ENCODE measurements at regions not wholly inside any gene's neighbourhood (a gene's known extent, or its start where the extent isn't known, plus 50 kb on each side); places are given as distances from the start of the nearest gene placed in this dataset.

DNA sequence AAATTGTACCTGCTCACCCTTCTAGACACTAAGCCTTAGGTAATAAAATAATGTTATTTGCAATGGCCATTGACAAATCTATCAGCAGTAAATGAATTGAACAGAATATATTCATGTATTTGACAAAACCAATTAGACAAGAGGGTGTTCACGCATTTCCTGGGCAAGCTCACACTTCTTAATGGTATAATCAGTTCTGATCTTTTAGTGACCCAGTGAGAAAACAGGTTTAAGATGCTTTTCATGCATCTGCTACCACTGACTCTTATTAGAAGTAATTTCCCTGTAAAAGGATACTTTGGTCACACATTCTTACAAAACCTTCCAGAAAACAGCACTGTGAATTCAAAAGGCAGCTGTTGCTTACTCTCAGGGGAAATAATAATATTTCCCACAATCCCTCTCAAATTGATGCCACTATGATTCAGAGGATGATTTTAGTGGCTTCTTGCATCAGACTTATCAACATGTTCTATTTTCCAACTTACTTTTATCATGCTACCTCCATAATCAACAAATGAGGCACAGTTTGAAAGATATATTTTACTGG, 313.9 kb upstream of the NWD2 start:
- TF ChIP-seq, protein P1, sequence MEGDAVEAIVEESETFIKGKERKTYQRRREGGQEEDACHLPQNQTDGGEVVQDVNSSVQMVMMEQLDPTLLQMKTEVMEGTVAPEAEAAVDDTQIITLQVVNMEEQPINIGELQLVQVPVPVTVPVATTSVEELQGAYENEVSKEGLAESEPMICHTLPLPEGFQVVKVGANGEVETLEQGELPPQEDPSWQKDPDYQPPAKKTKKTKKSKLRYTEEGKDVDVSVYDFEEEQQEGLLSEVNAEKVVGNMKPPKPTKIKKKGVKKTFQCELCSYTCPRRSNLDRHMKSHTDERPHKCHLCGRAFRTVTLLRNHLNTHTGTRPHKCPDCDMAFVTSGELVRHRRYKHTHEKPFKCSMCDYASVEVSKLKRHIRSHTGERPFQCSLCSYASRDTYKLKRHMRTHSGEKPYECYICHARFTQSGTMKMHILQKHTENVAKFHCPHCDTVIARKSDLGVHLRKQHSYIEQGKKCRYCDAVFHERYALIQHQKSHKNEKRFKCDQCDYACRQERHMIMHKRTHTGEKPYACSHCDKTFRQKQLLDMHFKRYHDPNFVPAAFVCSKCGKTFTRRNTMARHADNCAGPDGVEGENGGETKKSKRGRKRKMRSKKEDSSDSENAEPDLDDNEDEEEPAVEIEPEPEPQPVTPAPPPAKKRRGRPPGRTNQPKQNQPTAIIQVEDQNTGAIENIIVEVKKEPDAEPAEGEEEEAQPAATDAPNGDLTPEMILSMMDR (IDR thresholded peaks at IDR 0.05; ENCODE audit: low read length), result no peak
- no peak for TF ChIP-seq EZH2 (IDR thresholded peaks at IDR 0.05; ENCODE audit: borderline replicate concordance, low read length)

All from OCI-LY1 (cell line).